ENCODE measurements at regions not wholly inside any gene's neighbourhood (a gene's known extent, or its start where the extent isn't known, plus 50 kb on each side); places are given as distances from the start of the nearest gene placed in this dataset.
A peak's percentile ranks its signal among the peaks of the same experiment; 100 is the strongest.

- Histone ChIP-seq H3K4me2 (ENCODE audit: insufficient read depth, low read length) (peak overlapping the region; percentile 67), H3K4me3 (ENCODE audit: insufficient read depth, low read length) (peak overlapping the region; percentile 60), H3K27me3 (ENCODE audit: insufficient read depth, low read length) (peaks cover 3% of the 10 kb centered on the region), H3K4me1 (ENCODE audit: insufficient read depth, low read length) (peaks cover 11% of the 10 kb centered on the region), H2AFZ (ENCODE audit: low read length) (no peak overlapping the region), H3K9me3 (ENCODE audit: low read depth, low read length) (peaks cover 6% of the 10 kb centered on the region), H4K20me1 (ENCODE audit: insufficient read depth, low read length) (no peaks in the 10 kb centered on the region), H3K79me2 (ENCODE audit: insufficient read depth, low read length) (no peaks in the 10 kb centered on the region), H3K36me3 (ENCODE audit: insufficient read depth, low read length) (no peaks in the 10 kb centered on the region), H3K27ac (ENCODE audit: low read depth, low read length) (no peak overlapping the region)
- peak; percentile 53 for TF ChIP-seq CTCF (IDR thresholded peaks at IDR 0.05; ENCODE audit: extremely low read depth, low read depth, low read length)
- DNase-seq (ENCODE audit: insufficient read length, low spot score, missing footprints) = peak; percentile 96
These were observed 111.0 kb upstream of the KLF13 start for GRCh38 chr15:31215490-31216214.

GRCh38 chr15:31216215-31216911 is 110.3 kb upstream of the KLF13 start:
- Histone ChIP-seq H3K79me2 (ENCODE audit: insufficient read depth, low read length) (no peaks in the 10 kb centered on the region), H3K27ac (ENCODE audit: low read depth, low read length) (no peak overlapping the region), H3K4me3 (ENCODE audit: insufficient read depth, low read length) (peak overlapping the region; percentile 19), H3K27me3 (ENCODE audit: insufficient read depth, low read length) (peaks cover 3% of the 10 kb centered on the region), H3K4me1 (ENCODE audit: insufficient read depth, low read length) (peaks cover 11% of the 10 kb centered on the region), H3K36me3 (ENCODE audit: insufficient read depth, low read length) (no peaks in the 10 kb centered on the region), H3K9me3 (ENCODE audit: low read depth, low read length) (peaks cover 3% of the 10 kb centered on the region), H3K4me2 (ENCODE audit: insufficient read depth, low read length) (peak overlapping the region; percentile 58), H4K20me1 (ENCODE audit: insufficient read depth, low read length) (no peaks in the 10 kb centered on the region), H2AFZ (ENCODE audit: low read length) (peak overlapping the region; percentile 56)
- TF ChIP-seq CTCF (IDR thresholded peaks at IDR 0.05; ENCODE audit: extremely low read depth, low read depth, low read length) = no peak
- no peak for DNase-seq (ENCODE audit: insufficient read length, low spot score, missing footprints)

GRCh38 chr15:31217067-31217466 is 109.6 kb upstream of the KLF13 start:
- H3K36me3 ChIP-seq (ENCODE audit: insufficient read depth, low read length) = no peaks in the 10 kb centered on the region
- H3K4me1 ChIP-seq (ENCODE audit: insufficient read depth, low read length) = peaks cover 11% of the 10 kb centered on the region
- no peak for TF ChIP-seq CTCF (IDR thresholded peaks at IDR 0.05; ENCODE audit: extremely low read depth, low read depth, low read length)
- DNase-seq (ENCODE audit: insufficient read length, low spot score, missing footprints) = no peak
- H4K20me1 ChIP-seq (ENCODE audit: insufficient read depth, low read length) = no peaks in the 10 kb centered on the region
- H3K27me3 ChIP-seq (ENCODE audit: insufficient read depth, low read length) = peaks cover 3% of the 10 kb centered on the region
- no peak overlapping the region for H3K4me3 ChIP-seq (ENCODE audit: insufficient read depth, low read length)
- no peak overlapping the region for H3K27ac ChIP-seq (ENCODE audit: low read depth, low read length)
- no peaks in the 10 kb centered on the region for H3K9me3 ChIP-seq (ENCODE audit: low read depth, low read length)
- no peak overlapping the region for H2AFZ ChIP-seq (ENCODE audit: low read length)
- H3K79me2 ChIP-seq (ENCODE audit: insufficient read depth, low read length) = no peaks in the 10 kb centered on the region
- no peak overlapping the region for H3K4me2 ChIP-seq (ENCODE audit: insufficient read depth, low read length)

GRCh38 chr15:31217566-31218270 is 108.9 kb upstream of the KLF13 start:
- H3K27ac ChIP-seq (ENCODE audit: low read depth, low read length) = no peak overlapping the region
- DNase-seq (ENCODE audit: insufficient read length, low spot score, missing footprints) = peak; percentile 39

More at GRCh38 chr15:31217566-31218270, 108.9 kb upstream of the KLF13 start:
- Histone ChIP-seq H3K4me3 (ENCODE audit: insufficient read depth, low read length) (no peak overlapping the region), H3K27me3 (ENCODE audit: insufficient read depth, low read length) (peaks cover 9% of the 10 kb centered on the region), H3K79me2 (ENCODE audit: insufficient read depth, low read length) (no peaks in the 10 kb centered on the region), H2AFZ (ENCODE audit: low read length) (no peak overlapping the region), H4K20me1 (ENCODE audit: insufficient read depth, low read length) (no peaks in the 10 kb centered on the region), H3K4me1 (ENCODE audit: insufficient read depth, low read length) (peaks cover 11% of the 10 kb centered on the region), H3K9me3 (ENCODE audit: low read depth, low read length) (no peaks in the 10 kb centered on the region), H3K4me2 (ENCODE audit: insufficient read depth, low read length) (no peak overlapping the region), H3K36me3 (ENCODE audit: insufficient read depth, low read length) (no peaks in the 10 kb centered on the region)
- TF ChIP-seq CTCF (IDR thresholded peaks at IDR 0.05; ENCODE audit: extremely low read depth, low read depth, low read length) = no peak
